MV-4-11 (cell line): ENCODE measurements at regions not wholly inside any gene's neighbourhood (a gene's known extent, or its start where the extent isn't known, plus 50 kb on each side); places are given as distances from the start of the nearest gene placed in this dataset.
"Not testable (repeated sequence)": the region's sequence is repeated elsewhere in the genome, so short reads cannot be mapped to it uniquely, and the experiment has no call there.

ENCODE experiments used
- DNase-seq: peaks from one replicate; lab custom pipeline; 2025; lab: John Stamatoyannopoulos, UW

DNA sequence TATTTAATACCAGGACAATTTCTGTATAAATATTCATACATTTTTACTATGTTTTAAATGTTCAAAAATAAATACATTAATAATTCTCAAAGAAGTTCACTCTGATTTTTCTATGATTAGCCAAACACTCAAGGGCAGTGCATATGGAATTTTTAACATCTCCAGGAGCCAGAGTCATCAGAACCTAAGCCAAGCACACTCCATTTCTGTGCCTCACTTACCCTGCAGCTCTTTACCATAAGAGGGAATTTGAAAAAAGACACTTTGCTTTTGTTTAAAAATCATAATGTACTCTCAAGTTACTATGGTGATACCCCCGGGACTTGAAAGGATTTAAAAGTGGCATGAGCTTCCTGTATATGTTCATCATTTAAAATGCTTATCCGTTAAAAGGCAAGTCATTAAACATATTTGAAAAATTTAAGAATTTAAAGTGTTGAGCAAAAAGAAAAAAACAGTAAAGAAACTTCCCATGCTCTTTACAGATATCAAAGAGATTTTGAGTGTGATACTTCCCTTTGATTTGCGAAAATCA is 747.4 kb upstream of the NECTIN3 start:
- no peak for DNase-seq

DNA sequence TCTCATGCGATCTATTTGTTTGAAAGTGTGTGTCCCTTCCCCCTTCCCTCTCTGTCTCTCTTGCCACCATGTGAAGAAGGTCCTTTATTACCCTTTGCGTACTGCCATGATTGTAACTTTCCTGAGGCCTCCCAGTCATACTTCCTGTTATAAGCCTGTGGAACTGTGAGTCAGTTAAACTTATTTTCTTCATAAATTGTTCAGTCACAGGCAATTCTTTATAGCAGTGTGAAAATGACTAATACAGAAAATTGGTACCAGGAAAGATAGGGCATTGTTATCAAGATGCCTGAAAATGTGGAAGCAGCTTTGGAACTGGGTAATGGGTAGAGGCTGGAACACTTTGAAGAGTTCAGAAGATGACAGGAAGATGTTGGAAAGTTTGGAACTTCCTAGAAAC is 743.7 kb upstream of the NECTIN3 start:
- peak; percentile 35 for DNase-seq

DNA sequence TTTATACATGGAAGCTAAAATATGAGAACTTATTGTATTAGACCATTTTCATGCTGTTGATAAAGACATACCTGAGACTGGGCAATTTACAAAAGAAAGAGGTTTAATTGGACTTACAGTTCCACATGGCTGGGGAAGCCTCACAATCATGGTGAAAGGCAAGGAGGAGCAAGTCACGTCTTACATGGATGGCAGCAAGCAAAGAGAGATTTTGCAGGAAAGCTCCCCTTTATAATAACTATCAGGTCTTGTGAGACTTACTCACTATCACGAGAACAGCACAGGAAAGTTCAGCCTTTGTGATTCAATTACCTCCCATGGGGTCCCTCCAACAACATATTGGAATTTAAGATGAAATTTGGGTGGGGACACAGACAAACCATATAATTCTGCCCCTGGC is 740.1 kb upstream of the NECTIN3 start:
- not testable (repeated sequence) for DNase-seq

DNA sequence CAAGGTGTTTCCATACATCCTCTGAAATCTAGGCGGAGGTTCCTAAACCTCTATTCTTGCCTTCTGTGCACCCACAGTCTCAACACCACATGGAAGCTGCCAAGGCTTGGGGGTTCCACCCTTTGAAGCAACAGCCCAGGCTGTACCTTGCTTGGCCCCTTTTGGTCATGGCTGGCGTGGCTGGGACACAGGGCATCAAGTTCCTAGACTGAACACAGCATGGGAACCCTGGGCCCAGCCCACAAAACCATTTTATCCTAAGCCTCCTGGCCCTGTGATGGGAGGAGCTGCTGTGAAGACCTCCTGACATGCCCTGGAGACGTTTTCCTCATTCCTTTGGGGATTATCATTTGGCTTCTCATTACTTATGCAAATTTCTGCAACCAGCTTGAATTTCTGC is 739.0 kb upstream of the NECTIN3 start:
- DNase-seq: no peak

DNA sequence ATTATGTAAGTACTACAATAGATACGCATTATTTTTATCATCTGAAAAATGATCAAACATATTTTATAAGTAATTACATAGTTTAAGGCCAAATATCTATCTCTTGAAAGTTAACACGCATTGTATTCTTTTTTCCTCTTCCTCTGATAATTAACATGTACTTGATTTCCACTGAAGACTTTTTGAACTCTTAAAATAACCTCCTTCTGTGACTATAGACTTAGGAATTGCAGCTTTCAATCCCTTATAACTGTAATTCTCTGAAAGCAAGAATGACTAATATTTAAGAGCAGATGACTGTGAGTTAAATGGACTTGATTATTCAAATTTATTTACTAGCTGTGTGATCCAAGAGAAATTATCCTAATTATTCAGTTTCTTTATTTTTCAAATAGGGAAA is 730.6 kb upstream of the NECTIN3 start:
- DNase-seq: no peak

DNA sequence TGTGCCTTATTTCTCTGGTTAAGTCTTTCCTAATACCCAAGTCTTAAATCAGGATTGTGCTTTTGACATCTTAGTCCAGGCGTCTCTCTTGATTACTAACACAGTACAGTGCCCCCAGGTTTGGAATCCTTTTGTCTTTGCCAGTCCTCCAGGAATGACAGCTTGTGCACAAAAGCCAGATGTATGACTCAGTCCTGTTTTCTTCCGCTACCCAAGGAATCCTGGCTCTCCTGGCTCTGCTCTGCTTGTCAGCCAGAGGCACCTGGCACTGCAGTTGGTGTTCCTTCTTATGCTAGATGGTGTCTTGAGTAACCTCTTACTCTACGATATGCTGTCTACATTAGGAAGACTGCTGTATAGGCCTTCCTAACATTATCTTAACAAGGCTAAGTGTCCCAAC is 728.2 kb upstream of the NECTIN3 start:
- DNase-seq: no peak

DNA sequence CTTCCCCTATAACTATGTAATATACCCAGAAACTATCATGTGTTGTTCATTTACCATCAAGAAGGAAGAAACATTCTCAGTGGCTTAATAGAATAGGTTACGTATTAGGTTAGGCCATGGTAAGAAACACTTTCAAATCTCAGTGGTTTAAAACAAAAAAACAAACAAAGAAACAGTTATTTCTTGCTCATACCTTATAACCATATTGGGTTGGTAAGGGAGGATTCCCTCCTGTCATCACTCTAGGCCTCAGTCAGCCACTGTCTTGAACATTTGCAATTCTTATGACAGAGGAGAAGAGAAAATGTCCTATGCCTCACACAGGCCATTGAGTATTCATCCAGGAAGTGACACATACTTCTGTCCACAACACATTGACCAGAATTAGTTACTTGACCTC is 727.7 kb upstream of the NECTIN3 start:
- peak; percentile 59 for DNase-seq

DNA sequence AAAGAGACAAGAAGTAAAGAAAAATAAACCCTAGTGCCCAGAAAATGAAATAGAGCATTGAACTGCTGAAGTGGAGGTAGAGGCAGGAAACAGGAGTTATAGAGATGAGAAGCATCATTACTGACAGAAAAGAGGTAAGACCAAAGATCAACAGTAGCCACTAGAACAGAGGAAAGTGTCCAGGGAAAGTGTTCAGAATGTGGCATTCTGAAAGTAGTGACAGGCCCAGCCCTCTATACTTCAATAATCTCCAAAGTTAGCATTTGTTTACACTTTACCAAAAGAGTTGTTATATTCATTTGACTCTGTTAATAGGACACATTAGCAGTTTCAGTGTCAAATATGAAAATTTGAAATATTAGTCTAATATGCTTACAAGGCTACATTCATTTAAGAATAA is 727.1 kb upstream of the NECTIN3 start:
- DNase-seq: no peak

DNA sequence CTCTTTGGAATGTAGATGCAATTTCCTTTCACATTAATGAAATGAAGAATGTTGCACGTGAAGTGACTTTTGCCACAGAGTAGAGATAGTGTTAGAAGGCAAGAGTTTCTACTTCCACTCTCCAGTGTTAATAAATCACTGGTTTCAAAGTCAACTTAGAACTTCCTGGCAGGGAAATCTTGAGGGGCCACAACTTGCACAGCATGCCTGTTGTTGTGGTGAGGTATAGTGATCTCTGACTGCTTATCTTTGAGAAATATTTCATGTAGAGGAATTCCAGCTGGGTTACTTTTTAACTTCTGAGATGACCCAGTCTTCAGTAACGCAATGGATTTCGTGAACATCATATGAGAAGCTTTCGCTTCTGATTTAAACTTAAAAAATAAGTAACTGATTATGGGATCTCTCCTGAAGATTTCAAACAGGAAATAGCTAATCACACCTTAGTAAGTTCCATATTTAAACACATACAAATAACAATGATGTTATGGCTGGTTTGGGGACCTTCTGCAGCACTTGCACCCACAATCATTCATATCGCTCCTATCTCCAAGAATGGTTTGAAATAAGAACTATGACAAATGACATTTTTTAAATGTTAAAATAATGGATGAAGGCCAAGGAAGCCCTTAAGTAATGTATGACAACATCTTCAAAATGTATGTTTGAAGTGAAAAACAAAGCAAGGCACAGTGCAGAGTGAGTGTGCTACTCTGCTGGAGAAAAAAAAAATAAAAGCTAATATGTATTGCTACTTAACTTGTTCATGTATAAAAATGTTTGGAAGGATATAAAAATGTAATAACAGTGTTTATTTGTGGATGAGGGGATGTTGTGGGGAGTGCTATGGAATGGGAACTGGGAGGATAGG is 726.5 kb upstream of the NECTIN3 start:
- peak; percentile 36 for DNase-seq

DNA sequence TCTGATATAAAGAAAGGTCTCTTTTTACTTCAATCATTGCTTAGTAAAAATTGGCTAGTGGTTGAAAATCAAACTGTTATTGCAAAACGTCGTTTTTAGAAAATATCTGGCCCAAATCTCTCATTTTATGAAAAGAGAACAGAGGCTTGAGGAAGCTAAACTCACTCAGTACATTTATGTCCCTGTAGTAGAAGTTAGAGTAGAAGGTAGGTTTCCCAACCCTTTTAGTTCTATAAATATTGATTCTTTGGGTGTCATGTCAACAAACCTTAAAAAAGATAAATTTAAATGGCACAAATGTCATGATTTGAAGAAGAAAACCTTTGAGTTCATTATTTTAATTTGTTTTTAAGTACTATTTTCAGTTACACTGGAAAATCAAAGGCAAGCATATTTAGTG is 722.3 kb upstream of the NECTIN3 start:
- no peak for DNase-seq

DNA sequence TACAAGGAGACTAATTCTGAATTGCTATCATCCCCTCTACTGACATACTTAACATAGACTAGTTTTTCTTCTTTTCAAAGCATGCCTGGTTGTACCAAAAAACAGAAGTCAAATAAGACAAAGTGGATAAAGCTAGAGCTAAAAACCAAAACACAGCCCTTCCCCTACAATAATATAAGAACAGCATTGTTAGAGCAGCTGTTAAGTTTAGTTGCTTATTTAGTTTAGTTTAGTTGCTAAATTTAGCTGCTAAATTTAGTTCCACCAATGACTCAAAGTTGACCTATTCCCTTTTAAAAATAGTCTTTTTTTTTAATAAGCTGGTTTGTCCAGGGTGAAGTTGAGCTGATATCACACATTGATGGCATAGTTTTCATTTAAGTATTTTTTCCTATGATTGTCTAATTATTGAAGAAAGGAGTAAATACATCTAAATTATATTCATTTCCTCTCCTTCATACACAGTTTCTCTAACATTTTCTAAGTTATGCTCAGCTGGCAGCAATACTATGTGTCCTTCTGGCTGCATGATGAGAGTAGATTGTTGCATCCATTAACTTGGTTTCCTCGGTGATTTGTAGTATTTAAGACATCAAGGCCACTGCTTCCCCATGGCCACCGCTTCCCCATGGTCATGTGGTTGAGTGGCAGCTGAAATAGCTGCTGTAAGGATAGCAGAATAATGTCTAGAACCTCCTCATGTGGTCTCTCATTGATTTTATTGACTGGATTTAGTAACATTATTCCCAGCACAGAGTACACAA is 718.6 kb upstream of the NECTIN3 start:
- DNase-seq: peak; percentile 24

DNA sequence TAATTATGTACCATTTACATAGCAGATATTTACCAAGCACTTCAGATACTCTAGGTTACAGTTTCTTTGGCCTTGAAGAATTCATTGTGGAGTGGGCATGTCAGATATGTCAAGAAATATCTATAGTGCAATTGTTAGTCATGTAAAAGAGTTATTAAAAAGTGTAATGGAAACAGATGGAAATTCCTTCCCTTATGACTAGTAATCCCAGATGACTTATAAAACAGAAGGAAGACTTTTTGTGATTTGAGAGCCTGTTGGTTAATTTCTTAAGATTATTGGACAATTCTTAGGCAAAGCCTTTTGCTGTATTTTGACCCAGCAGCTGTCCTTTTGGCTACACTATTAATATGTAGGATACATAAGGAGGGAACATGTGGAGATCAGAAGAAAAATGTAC is 708.9 kb upstream of the NECTIN3 start:
- DNase-seq: no peak

DNA sequence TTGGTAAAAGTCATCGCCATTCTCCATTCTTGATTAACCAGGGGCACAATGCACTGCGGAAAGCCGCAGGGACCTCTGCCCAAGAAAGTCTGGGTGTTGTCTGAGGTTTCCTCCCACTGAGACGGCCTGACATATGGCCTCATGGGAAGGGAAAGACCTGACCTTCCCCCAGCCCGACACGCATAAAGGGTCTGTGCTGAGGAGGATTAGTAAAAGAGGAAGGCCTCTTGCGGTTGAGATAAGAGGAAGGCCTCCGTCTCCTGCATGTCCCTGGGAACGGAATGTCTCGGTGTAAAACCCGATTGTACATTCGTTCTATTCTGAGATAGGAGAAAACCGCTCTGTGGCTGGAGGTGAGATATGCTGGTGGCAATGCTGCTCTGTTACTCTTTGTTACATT is 704.3 kb upstream of the NECTIN3 start:
- peak; percentile 91 for DNase-seq

DNA sequence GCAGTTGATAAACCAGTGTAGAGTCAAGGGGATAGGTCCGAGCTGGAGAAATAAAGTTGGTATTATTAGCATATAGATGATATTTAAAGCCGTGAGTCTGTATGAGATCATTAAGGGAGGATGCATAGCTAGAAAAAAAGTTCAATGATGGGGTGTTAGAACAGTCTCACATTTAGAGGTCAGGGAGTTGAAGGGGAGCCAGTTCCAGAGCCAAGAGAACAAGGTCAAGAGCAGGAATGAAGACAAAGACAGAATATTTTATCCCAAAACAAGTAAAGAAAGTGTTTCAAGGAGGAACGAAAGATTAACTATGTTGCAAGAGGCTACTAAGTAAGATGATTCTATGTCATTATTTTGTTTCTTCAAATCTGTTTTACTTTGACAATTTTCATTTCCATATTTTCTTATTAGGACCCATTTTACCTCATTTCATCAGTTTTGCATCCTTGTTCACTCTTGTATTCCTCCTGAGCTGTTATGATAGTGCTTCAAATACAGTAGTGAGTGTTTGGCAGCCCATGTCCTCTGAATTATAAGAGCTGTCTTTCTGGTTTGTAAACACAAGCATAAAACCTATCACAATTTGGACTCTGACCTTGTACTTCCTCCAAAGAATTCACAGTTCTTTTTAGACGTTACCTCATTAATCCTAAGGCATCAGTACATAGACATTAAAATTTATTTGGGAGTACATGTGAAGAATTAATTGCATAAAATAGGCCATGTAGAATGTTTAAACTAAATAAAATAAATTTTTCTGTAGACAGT is 695.7 kb upstream of the NECTIN3 start:
- no peak for DNase-seq

DNA sequence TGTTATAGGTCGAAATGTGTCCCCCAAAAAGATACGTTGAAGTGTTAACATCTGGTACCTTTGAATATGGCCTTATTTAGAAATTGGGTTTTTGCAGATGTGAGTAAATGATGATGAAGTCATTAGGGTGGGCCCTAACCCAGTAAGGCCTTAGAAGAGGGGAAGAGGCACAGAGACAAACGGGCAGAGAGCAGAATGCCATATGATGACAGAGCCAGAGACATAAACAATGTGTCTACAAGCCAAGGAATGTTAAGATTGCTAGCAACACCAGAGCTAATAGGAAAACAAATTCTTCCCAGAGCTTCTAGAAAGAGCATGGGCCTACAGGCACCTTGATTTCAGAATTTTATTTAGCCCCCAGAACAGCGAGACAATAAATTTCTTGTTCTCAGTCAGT is 693.1 kb upstream of the NECTIN3 start:
- DNase-seq: no peak

DNA sequence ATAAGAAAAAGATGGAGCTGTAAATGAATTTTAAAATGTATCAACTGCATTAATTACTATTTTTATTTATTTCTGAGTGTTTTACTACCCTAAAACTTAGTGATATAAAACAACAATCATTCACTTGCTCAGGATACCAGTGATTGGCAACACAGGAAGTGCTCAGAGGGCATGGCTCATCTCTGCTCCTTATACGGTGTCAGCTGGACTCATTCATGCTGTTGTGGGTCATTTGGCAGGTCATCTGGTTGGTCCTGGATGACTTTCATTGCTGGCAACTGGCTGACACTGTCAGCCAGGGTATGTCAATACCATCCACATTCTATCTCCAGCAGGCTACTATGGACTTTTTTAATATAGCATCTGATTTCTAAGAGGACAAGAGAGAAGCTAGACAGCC is 689.6 kb upstream of the NECTIN3 start:
- DNase-seq: no peak

DNA sequence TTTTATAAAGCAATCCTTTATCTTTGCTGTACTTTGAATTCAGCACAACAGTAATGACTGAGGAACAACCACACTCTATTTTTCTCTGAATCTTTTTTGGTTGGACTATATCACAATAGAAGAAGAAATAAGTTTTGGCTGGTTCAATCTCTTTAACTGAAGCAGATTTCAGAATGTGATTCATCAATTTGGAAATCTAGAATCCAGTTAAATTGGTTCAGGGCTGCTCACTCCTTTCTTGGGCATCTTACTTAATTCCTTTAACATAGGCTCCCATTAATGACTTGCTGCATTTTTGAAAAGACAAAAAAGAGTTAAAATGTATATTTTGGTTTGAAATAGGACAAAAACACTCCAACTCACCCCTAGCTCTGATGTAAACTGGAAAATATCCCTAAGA is 688.3 kb upstream of the NECTIN3 start:
- no peak for DNase-seq

DNA sequence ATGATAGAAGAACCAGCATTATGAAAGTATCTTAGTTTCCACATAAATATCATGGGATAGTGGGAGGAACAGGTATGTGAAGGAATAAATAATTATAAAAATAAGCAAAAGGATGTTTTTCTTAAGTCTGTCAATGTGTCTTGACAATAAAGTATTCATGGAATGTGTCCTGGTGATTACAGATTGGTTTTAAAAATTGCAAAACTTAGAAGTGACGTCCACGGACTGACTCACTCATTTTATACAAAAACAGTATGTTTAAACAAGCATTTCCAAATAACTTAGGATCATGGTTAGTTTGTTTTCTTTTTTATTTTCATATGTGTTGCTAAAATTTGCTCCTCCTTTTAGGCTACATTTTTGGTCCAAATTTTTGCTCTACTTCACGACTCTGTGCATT is 687.0 kb upstream of the NECTIN3 start:
- DNase-seq: no peak

DNA sequence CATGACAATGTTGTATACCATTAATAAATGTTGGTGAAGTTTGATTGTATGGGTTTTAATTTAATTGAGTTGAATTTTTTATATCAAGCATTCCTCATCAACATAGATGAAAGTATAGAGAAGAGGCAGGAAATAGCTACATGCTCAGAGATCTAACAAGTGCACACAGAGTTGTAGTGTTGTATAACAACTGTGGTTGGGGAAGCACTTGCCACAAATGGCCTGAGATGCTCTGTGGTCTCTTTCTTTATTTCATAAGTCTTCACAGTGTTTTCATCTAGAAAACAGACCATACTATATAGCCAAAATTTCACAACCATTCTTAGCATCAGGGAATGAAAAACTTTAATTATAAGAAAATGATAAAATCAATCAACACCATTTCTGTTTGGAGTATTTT is 682.6 kb upstream of the NECTIN3 start:
- DNase-seq: peak; percentile 16

DNA sequence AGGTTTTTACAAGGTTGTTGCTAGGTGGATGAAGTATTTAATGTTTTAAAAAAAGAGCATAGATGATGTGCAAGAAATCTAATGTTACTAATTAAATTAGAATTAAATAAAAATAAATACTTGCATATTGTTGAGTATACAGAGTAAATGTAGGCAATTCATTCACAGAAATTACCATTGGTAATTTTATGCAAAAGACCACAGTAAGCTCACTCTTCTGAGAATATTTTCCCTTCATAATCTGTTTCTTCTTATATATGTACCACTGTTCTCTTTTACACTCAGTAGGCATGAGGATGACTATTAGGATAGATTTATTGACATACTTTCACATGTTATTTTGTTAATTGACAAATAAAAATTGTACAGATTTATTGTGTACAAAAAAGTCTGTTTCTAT is 681.2 kb upstream of the NECTIN3 start:
- no peak for DNase-seq

DNA sequence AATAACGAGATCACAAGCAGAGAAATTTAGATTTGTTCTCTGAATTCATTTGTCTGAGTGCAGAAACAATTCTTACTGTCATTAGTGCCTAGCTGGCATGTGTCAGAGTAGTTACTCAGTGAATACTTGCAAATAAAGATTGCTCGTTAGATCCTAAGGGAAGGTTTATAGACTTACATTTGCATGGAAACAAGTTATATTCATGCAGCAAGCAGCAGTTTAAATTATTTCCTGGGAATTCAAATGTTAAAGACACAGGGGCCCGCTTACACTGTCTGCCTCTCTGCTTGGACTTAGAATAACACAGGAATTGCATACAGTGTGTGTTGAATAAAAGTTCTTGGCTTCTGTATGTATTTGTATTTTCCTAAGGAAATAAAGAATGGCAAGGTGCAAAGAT is 680.6 kb upstream of the NECTIN3 start:
- DNase-seq: no peak

DNA sequence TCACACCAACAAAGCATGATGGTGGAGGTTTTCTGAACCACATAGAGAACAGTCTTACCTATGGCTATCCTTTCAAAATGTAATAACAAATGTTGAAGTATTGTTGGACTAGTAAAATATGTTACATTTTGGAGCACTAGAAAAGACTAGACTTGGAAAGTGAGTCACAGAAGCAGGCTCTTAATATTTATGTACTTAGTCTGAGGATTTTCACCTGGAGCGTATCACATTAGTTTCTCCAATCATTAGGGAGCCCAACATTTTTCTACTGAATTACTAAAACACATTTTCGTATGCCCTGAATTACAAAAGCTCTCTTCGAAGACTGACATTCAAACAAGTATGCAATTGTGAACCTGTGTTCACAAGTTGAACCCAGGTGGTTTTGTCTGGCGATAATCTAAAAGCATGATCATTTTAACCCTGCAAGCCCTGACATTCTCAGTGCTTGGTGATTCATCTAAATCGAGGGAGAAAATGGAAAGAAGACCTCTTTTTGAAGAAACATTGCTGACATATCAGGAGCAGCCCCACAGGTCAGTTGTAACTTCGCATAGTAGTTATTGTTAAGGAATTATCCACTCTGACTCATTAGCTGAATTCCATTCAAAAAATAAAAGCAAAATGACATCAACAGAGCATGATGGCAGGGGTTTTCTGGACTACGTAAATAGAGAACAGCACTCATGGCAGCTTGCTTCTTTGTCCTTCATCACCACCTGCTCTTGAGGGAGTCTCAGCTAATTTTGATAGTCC is 679.8 kb upstream of the NECTIN3 start:
- DNase-seq: no peak
